NCI-H226 (cell line): ENCODE measurements at regions not wholly inside any gene's neighbourhood (a gene's known extent, or its start where the extent isn't known, plus 50 kb on each side); places are given as distances from the start of the nearest gene placed in this dataset.
"Not testable (repeated sequence)": the region's sequence is repeated elsewhere in the genome, so short reads cannot be mapped to it uniquely, and the experiment has no call there.

Source experiments
- DNase-seq: peaks from one replicate; pipeline ENCODE4 v3.0.0-alpha.2; 2015

DNA sequence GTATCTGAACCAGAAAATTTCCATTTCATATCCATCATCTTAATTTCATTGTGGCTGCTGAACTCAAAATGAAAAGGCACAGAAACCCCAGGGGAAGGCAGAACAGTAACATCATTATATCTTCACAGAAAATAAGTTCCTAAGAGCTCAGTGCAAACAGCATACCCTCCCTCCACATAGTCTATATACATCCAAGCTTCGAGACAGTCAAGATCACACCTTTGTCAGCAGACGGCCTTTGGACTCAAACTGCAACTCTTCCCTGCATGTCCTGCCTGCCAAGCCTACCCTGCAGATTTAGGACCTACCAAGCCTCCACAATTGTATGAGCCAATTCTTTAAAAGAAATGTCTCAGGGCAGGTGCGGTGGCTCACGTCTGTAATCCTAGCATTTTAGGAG is 502.1 kb downstream of the SUCLG1 start:
- DNase-seq: no peak

DNA sequence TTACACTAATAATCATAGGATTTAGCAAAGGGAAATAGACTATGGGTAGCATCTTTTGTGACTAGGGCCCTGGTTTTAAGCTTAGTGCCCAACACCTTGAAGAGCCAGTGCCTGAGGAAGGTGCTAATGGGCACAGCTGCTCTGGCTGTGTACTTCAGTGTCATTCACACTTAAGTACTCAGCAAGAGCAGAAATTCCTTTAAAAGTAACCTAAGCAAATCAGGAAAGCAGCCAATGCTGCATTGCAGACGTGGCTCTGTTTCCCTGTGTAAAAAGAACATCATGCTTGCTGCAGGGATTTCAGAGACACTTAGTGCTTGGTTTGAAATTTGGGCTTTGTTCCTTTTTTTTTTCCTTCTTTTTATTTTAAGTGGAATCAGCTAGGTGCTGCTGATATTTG is 505.4 kb downstream of the SUCLG1 start:
- no peak for DNase-seq

DNA sequence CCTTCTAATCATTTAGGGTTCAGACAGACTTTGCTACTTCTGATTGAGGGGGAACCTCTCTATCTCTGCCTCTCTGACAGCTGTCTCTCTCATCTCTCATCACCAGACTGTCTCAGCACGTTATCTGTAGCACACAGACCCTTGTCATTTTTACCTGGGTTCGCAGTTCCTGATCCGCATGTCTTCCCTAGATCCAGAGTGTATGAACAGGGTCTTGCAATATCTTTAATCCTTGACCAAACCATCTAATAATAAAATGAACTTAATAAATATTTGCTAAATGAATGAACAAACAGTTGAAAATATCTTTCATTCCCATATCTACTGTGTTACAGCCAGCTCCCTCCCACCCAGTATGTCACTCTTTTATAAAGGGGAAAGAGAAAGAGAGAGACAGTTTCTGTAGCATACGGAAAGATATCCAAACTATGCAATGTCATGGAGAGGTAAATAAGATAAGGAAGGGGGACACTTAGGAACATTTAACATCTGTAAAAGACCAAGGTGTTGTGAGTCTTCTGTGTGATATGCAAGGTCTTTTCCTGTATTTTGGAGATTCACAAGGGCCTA is 507.6 kb downstream of the SUCLG1 start:
- no peak for DNase-seq

DNA sequence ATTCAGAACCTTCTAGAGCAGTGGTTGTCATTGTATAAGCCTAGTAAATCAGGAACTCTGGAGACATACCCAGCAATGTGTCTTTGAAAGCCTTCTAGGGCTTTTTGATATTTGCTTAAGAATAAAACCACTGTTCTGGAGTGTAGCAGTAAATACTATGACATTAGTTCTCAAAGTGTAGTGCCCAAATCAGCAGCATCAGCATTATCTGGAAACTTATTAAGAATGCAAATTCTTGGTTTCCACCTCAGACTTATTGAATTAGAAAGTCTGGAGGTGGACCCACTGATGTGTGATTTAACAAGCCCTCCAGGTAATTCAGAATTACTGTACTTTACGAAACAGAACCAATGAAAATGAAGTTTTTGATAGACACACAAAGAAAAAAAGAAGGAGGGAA is 509.7 kb downstream of the SUCLG1 start:
- no peak for DNase-seq

DNA sequence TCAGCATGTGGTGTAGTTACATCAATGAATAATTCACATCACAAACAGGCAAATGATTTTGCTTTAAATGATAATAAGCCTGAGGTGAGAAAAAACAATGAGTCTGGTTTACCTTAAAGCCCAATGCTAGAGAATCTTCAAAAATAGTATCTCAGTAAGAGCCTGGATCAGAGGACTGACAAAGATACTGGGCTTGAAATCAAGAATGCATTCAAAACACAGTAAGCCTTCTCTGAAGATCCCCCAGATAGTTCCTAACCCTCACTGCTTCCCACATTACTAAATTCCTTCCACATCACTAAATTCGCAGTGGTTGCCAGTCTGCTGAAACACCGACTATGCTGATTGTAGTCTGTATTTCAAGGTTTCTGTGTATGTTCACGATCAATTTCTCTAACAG is 514.9 kb downstream of the SUCLG1 start:
- DNase-seq: no peak

DNA sequence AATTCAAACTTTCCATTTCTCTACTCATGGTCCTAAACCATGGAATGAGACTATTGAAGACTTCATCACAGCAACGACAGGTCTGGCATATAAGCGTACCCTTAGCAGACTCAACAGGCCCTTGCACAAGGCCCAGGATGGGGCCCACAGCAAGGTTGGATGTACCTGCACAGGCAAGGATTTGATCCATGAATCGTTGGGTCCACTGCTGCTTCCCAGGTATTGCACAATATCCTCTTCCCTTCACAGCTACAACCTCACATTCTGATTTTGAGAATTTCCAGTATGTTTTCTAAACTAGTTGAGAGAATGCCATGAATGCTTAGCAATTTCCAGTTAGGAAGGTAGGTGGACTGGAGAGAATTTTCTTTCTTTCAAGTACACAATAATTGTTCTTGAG is 515.8 kb downstream of the SUCLG1 start:
- no peak for DNase-seq

DNA sequence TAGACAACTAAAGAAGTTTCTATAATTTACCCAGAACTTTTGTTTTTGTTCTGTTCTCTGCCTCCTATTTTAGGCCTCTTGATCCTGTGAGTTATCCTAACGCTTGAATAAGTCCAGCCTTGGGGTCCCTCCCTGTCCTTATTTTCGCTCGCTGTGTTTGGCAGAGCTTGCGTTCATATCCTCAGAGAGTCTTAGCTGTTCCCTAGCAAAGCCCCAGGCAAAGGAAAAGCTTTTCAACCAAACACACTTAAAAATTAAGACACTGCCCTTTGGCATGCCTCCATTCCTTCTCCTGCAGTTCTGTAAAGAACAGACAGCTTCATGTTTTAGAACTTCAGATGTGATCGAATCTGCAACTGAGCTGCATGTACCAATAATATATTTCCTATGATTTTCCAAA is 517.2 kb downstream of the SUCLG1 start:
- DNase-seq: no peak

DNA sequence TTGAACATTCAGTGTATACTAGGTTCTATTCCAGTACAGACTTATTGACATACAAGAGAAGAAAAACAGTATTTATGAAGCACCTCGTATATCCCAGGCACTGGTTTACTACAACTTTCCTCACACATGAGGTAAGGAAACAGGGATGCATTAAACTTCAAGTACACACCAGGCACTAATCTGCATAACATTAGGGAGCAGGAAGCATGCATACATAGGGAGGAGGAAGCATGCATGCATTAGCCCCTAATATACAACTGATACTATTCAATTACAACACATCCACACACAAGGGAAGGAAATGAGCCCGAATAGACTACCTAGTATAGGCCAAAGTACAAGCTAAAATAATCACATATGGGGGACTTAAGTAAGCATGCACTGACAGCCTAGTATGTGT is 525.3 kb downstream of the SUCLG1 start:
- DNase-seq: no peak

DNA sequence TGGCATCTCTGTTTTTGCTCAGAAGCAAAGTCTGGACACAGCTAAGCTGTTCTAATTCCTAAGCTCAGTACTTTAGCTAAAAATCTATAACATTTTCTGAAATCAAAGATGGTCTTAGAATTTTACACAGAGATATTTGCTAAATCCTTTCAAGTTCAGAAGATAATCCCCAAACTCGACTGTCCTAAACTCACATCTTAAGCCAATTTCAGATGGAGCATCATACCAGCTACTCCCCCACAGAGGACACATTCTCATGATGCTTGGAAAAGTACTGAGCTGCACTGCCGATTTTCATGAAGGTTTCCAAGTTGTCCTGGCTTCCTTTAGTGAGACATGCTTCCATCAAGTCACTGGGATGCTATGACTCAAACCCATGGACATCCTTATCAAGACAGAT is 535.5 kb downstream of the SUCLG1 start:
- DNase-seq: no peak

DNA sequence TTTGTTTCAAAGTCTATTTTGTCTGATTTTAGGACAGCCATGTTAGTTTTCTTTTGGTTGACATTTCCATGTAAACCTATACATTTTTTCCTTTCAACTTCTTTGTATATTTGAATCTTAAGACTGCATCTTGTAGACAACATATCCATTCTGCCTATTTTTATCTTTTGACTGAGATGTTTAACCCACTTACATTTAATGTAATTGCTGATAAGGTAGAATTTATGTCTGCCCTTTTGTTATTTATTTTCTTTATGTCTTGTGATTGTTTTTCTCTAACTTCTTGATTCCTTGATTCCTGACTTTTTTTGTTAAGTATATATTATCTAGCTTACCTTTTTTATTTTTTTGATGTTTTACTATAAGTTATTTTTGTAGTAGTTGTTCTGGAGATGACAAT is 542.5 kb downstream of the SUCLG1 start:
- no peak for DNase-seq

DNA sequence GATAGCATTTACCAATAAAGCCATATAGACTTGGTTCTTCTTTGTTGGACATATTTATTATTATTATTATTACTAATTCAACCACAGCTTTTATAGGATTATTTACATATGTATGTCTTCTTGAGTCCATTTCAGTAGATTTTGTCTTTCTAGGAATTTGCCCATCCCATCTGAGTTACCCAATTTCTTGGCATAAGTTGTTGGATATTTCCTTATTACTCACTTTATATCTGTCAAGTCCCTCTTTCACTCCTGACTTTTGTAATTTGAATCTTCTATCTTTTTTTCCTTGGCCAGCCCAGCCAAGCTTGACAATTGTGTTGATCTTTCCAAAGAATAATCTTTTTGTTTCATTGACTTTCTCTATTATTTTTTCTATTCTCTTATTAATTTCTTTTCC is 543.7 kb downstream of the SUCLG1 start:
- no peak for DNase-seq

DNA sequence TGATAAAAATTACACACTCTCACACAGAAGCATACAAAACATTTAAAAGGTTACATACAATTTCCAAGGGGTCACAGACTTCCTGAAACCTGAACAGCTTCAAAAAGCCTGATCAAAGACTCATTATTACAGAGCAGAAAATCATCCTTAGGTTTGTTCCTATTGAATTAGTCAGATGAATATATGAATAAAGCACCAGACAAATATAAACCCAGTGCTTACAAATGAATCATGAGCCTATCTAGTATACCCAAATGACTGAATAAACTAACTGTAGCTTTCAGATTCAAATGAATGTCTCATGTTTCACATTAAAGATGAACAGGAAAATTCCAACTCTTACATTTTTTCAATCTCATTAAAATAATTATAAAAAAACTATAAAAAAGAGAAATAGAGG is 550.3 kb downstream of the SUCLG1 start:
- DNase-seq: no peak

DNA sequence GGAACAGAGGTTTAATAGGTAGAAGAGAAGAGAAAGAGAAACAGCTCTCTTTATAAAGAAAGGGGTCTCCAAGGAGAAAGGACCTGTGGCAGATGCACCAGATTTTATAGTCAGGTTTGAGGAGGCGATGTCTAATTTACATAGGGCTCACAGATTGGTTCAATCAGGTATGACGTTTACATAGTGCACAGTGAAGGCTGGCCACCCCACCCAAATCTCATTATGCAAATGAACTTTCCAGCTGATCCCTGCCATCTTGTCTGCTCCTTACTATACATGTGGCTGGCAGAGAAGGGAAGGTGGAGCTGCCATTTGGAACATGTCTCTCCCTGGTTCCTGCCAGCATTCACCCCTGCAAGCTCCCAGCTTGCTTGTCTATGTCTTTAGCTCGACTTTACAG is 557.8 kb downstream of the SUCLG1 start:
- no peak for DNase-seq

DNA sequence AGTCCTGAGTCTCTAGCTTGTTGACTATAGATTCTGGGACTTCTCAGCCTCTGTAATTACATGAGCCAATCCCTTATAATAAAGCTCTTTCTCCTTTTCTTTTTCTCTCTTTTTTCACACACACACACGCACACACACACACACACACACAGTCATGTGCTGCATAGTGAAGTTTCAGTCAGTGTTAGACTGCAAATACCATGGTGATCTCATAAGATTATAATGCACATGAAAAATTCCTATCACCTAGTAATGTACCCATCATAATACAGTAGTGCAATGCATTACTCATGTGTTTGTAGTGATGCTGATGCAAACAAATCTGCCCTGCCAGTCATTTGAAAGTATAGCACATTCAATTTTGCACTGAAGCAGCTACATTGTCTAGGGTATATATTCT is 558.2 kb downstream of the SUCLG1 start:
- DNase-seq: peak; percentile 3

DNA sequence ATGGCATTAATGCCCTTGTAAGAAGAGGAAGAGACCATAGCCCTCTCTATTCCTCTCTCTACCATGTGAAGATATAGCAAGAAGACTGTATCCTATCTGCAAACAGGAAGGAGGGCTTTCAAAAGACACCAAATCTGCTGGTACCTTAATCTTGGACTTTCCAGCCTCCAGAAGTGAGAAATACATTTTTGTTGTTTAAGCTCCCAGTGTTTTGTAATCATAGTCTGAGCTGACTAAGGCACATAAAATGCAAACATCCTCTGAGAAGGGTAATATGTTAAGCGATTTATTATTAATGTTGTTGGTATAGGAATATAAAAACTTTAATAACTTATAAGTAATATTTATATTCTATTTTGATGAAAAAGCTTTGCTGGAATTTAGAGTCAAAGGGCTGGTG is 559.8 kb downstream of the SUCLG1 start:
- no peak for DNase-seq

DNA sequence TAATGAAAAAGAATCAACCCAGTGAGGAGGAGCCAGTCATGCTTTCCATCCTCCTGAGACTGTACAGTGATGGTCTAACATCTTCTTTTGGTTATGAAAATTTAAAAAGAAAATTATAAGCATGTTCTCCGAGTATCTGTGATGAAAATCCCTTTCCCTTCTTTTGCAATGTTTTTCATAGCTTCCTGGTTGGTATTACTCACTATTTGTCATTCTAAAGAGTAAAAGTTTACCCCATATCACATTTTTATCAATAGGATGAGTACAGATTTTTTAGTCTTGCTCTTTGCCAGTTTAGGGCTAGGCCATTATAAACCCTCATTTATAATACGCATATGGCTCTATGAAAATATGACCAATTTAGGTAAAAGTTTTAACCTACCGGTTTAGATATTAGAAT is 564.1 kb downstream of the SUCLG1 start:
- no peak for DNase-seq

DNA sequence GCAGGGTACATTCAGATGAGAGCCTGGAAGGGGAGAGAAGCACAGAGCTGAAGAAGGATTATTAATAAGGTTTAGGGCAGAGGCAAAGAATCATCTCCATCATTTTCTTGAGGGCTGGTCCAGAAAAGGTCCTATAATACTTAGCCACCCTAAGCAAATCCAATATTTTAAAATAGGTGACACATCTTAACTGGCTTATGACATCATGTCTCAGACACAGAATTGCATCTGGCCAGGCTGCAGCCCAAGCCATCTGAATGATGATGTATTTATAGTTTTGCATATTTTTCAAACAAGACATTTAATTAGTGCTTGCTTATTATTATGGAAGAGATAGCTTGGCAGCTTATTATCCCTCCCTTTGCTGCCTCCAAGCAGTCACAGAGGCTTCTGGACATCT is 571.3 kb downstream of the SUCLG1 start:
- no peak for DNase-seq

DNA sequence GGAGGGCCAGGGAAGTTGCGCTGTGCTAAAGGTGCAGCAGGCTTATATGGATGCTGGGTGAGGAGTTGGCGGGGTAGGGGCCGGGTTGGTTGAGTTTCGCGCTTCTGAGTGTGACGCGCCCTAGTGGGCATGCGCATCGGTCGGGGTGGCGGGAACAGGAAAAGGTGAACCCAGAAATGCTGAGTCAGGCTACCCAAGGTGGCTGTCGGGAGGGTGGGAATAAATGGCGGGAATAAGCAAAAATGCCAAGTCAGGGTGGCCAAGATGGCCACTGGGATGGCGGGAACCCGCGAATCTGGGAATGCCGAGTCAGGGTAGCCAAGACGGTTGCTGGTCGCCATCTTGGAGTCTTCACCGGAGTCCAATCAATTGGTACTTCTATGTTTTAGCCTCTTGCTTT is 580.0 kb downstream of the SUCLG1 start:
- DNase-seq: no peak

DNA sequence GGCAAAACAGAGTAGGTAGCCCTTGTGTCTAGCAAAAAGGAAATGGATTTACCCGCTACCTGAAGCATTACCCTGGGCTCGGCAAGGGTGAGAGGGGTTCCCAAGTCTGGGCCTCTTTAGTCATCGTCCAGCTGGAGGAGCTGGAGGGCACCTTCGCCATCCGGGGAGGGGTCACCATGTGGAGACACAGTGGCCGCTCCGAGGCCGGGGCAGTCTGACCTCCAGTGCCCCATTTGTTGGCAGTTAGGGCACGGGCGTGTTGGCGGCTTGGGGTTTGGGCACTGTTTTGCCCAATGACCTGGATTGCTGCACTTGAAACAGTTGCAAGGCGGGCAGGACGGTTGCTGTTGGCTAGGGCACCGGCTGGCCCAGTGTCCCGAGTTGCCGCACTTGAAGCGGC is 581.8 kb downstream of the SUCLG1 start:
- DNase-seq: not testable (repeated sequence)

DNA sequence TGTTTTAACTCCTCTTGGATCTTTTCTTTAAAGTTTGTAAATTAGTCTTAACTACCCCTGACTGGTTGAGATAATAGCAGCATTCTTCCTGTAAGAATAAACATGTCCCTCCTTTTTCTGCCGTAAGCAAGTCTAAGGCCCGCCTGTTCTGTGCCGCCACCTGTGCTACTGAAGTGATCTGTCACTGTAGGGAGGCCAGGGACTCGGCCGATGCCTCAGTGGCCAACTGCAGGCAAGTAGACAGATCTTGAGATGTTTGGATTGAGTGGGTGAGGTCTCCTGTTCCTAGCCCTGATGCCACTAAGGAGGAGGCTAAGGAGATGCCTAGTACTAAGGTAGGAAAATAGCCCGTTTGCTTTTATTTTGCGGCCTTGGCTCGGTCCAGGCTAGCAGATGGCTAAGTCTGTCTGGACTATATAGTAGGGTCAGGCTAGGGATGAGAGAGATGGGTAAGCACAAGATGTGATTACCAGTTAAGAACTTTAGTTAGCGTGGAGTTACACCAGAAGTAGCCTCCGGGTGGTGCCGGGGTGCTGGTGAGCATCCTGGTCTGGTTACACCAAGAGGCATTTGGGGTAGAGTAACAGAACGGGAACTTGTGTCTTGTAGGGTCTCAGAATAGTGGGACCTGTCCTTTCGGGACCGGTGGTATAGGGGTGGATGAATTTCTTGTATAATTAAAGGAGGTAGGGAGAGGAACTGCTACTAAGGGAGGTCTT is 584.2 kb downstream of the SUCLG1 start:
- no peak for DNase-seq

DNA sequence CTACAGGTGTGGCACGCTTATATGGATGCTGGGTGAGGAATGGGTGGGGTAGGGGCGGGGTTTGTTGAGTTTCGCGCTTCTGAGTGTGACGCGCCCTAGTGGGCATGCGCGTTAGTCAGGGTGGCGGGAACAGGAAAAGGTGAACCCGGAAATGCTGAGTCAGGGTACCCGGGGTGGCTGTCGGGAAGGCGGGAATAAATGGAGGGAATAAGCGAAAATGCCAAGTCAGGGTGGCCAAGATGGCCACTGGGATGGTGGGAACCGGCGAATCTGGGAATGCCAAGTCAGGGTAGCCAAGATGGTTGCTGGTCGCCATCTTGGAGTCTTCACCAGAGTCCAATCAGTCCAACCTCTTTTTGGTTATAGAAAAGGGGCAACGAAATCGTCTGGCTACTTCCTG is 585.0 kb downstream of the SUCLG1 start:
- no peak for DNase-seq

DNA sequence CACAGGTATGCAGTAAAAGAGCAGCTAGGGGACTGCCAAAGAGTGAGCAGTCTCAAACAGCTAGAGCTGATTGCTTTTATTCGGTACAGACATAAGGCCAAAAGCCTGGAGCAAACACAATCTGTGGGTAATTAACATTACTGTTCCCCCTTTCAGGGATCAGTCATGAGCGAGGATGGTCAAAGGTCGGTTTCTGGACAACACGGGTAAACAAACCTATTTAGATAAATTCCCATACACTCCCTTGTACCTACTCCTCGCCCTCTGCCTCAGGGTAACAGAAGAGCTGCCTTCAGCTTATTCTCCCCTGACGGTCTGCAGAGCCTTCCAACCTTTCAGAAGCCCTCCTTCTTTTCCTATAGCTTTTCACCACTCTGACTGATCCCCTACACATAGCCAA is 586.0 kb downstream of the SUCLG1 start:
- DNase-seq: no peak

DNA sequence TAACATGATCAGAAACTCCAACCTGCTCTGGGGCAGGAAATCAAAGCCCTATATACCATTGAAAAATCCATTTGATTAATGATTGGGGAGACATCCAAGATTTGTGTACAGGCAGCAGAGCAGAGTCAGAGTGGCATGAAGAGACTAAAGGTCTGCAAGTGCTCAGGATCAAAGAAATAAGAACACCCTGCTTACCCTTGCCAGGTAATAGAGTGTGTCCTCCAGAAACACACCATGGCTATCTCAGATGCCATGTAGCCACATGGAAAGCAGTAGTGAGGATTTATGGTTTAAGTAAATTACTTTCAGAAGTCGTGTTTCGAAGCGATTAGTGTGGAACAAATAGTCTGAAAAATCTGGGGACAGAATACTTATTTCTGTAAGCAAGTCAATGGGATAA is 592.9 kb downstream of the SUCLG1 start:
- no peak for DNase-seq

DNA sequence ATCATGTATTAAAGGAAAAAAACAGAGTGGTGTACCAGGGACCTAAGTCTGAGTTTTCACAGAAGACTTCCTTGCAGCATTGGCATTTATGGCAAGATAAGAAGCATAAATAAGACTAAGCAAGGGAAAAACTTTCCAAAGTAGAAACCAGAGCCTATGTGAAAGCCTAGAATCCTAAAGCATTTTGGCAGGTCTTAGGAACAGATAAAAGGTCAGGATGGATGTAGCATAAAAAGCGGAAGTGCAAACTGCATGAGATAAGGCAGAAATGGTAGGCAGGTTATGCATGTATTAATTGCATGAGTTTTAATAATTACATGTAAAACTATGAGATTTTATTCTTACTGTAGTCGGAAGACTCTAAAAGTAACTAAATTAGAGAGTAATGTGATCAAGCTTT is 596.5 kb downstream of the SUCLG1 start:
- DNase-seq: no peak

DNA sequence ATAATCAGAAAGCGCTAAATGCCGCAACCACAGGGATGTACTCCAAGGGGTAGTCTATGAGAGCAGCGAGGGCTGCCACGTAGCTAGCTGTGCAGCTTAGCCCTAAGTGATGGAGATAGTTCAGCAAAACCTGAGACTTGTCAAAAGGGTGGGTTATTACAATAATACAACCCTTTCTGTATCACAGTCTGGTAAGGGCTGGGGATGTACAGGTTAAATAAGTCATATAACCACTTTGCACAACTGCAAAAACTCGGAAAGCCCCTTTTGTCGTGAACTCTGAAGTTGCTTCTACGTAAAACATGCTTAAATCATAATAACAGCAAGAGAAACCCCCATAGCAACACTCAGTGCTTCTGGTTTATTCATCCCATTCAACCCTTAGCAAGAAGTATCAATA is 598.8 kb downstream of the SUCLG1 start:
- DNase-seq: no peak
